ENCODE measurements at regions not wholly inside any gene's neighbourhood (a gene's known extent, or its start where the extent isn't known, plus 50 kb on each side); places are given as distances from the start of the nearest gene placed in this dataset.

DNA sequence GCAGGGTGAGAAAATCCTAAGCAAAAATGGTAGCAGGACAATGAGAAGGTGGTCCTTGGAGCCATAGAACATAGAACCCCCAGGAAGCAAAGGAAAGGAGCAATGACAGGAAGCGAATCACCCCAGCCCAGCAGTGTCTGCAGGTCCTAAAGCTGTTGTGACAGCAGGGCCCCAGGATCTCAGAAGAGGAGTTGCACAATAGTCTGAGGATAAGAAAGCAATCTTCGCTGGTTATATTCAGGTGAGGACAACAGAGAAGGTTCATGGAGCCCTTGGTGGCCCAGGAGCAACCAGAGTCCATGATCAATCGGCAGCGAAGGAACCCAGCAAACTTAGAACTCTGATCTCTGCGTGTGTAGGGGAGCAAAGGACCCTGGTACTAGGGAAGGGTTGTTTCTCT is 234.8 kb upstream of the IRX2 start:
- TF ChIP-seq, protein P1, sequence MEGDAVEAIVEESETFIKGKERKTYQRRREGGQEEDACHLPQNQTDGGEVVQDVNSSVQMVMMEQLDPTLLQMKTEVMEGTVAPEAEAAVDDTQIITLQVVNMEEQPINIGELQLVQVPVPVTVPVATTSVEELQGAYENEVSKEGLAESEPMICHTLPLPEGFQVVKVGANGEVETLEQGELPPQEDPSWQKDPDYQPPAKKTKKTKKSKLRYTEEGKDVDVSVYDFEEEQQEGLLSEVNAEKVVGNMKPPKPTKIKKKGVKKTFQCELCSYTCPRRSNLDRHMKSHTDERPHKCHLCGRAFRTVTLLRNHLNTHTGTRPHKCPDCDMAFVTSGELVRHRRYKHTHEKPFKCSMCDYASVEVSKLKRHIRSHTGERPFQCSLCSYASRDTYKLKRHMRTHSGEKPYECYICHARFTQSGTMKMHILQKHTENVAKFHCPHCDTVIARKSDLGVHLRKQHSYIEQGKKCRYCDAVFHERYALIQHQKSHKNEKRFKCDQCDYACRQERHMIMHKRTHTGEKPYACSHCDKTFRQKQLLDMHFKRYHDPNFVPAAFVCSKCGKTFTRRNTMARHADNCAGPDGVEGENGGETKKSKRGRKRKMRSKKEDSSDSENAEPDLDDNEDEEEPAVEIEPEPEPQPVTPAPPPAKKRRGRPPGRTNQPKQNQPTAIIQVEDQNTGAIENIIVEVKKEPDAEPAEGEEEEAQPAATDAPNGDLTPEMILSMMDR (IDR thresholded peaks at IDR 0.05; ENCODE audit: low read depth, low read length): no peak
- no peak overlapping the region for H3K4me3 ChIP-seq (replicated peaks in 1 of 2; ENCODE audit: low read depth in 2 of 2, low read length in 2 of 2)

DNA sequence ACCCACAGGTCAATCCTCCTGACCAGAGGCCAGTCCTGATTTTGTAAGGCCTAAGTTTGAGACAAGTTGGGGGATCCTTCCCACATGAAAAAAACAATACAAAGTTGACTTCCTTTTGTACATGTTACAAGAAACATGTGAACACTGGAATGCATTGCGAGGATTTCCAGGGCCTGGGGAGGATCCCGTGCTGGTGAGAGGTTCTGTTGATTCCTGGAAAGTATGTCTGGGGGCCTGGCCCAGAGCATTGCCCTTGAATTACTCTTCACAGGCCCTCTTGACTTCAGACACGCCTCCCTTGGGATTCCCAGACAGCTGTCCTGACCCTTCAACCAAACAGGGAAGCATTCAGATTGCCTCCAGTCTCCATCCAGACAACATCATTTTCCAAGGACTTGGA is 234.2 kb upstream of the IRX2 start:
- TF ChIP-seq, protein P1 (IDR thresholded peaks at IDR 0.05; ENCODE audit: low read depth, low read length): no peak
- no peak for DNase-seq (ENCODE audit: low read depth in 2 of 2)
- H3K4me3 ChIP-seq (replicated peaks in 1 of 2; ENCODE audit: low read depth in 2 of 2, low read length in 2 of 2): no peak overlapping the region

More for the DNA sequence above, 234.8 kb upstream of the IRX2 start:
- DNase-seq (ENCODE audit: low read depth in 2 of 2): no peak

- DNase-seq (ENCODE audit: low read depth in 2 of 2): no peak
- TF ChIP-seq, protein P1 (IDR thresholded peaks at IDR 0.05; ENCODE audit: low read depth, low read length): no peak
- H3K4me3 ChIP-seq (replicated peaks in 1 of 2; ENCODE audit: low read depth in 2 of 2, low read length in 2 of 2): no peak overlapping the region
Observed at GRCh38 chr5:2983583-2984300, 232.3 kb upstream of the IRX2 start.

GRCh38 chr5:2981652-2982051 is 230.2 kb upstream of the IRX2 start:
- no peak for DNase-seq (ENCODE audit: low read depth in 2 of 2)
- no peak overlapping the region for H3K4me3 ChIP-seq (replicated peaks in 1 of 2; ENCODE audit: low read depth in 2 of 2, low read length in 2 of 2)
- TF ChIP-seq, protein P1 (IDR thresholded peaks at IDR 0.05; ENCODE audit: low read depth, low read length): no peak

- no peak overlapping the region for H3K4me3 ChIP-seq (replicated peaks in 1 of 2; ENCODE audit: low read depth in 2 of 2, low read length in 2 of 2)
- no peak for DNase-seq (ENCODE audit: low read depth in 2 of 2)
- TF ChIP-seq, protein P1 (IDR thresholded peaks at IDR 0.05; ENCODE audit: low read depth, low read length): no peak
Observed at GRCh38 chr5:2981035-2981434, 229.6 kb upstream of the IRX2 start.

- DNase-seq (ENCODE audit: low read depth in 2 of 2): no peak
- H3K4me3 ChIP-seq (replicated peaks in 1 of 2; ENCODE audit: low read depth in 2 of 2, low read length in 2 of 2): no peak overlapping the region
- TF ChIP-seq, protein P1 (IDR thresholded peaks at IDR 0.05; ENCODE audit: low read depth, low read length): no peak
Observed at GRCh38 chr5:2960294-2960693, 208.8 kb upstream of the IRX2 start.

DNA sequence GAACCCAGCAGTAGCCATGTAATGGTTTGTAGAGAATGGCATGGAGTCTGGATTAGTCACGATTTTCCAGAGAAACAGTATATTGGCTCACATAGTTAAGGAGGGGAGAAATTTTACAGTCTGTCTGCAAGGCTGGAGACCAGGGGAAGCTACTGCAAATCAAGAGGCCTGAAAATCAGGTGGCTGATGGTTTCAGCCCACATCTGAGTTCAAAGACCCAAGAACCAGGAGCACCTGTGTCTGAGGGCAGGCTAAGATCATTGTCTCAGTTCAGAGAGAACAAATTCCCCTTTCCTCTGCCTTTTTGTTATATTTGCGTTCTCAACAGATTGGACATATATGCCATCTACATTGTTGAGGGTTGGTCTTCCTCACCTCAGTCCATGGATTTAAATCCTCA is 207.5 kb upstream of the IRX2 start:
- DNase-seq (ENCODE audit: low read depth in 2 of 2): no peak
- TF ChIP-seq, protein P1 (IDR thresholded peaks at IDR 0.05; ENCODE audit: low read depth, low read length): no peak

More for the DNA sequence above, 207.5 kb upstream of the IRX2 start:
- H3K4me3 ChIP-seq (replicated peaks in 1 of 2; ENCODE audit: low read depth in 2 of 2, low read length in 2 of 2): no peak overlapping the region

All from cardiac fibroblast (primary cell).